Cerebellar cortex (tissue), 1 donor: ENCODE measurements at regions not wholly inside any gene's neighbourhood (a gene's known extent, or its start where the extent isn't known, plus 50 kb on each side); places are given as distances from the start of the nearest gene placed in this dataset.
"Not testable (repeated sequence)": the region's sequence is repeated elsewhere in the genome, so short reads cannot be mapped to it uniquely, and the experiment has no call there.

ENCODE experiments used
- DNase-seq: peaks from one replicate; pipeline ENCODE4 v3.0.0-alpha.2; 2015; ENCODE audit warnings: low spot score

- DNase-seq, result no peak
These were observed 206.8 kb upstream of the ZNF217 start for GRCh38 chr20:53800418-53800817.

GRCh38 chr20:53797085-53797484 is 203.4 kb upstream of the ZNF217 start:
- no peak for DNase-seq

- no peak for DNase-seq
These were observed 201.5 kb upstream of the ZNF217 start for GRCh38 chr20:53795170-53795569.

- DNase-seq, result no peak
These were observed 201.0 kb upstream of the ZNF217 start for GRCh38 chr20:53794529-53795115.

- no peak for DNase-seq
These were observed 200.2 kb upstream of the ZNF217 start for GRCh38 chr20:53793783-53794383.

GRCh38 chr20:53792946-53793536 is 199.4 kb upstream of the ZNF217 start:
- no peak for DNase-seq

GRCh38 chr20:53789989-53790675 is 196.5 kb upstream of the ZNF217 start:
- DNase-seq, result no peak

GRCh38 chr20:53788253-53789022 is 194.8 kb upstream of the ZNF217 start:
- no peak for DNase-seq

- not testable (repeated sequence) for DNase-seq
These were observed 193.9 kb upstream of the ZNF217 start for GRCh38 chr20:53787491-53787931.

- peak; percentile 51 for DNase-seq
These were observed 193.0 kb upstream of the ZNF217 start for GRCh38 chr20:53786445-53787267.

- no peak for DNase-seq
These were observed 192.4 kb upstream of the ZNF217 start for GRCh38 chr20:53786071-53786444.

GRCh38 chr20:53785320-53785719 is 191.7 kb upstream of the ZNF217 start:
- DNase-seq, result no peak

GRCh38 chr20:53783768-53784167 is 190.1 kb upstream of the ZNF217 start:
- DNase-seq, result no peak

- no peak for DNase-seq
These were observed 189.1 kb upstream of the ZNF217 start for GRCh38 chr20:53782612-53783246.

- DNase-seq, result no peak
These were observed 186.2 kb upstream of the ZNF217 start for GRCh38 chr20:53779822-53780221.

- DNase-seq, result no peak
These were observed 185.1 kb upstream of the ZNF217 start for GRCh38 chr20:53778736-53779135.

- no peak for DNase-seq
These were observed 184.4 kb upstream of the ZNF217 start for GRCh38 chr20:53778041-53778516.

GRCh38 chr20:53777402-53777801 is 183.8 kb upstream of the ZNF217 start:
- not testable (repeated sequence) for DNase-seq

- no peak for DNase-seq
These were observed 183.2 kb upstream of the ZNF217 start for GRCh38 chr20:53776858-53777257.

- peak; percentile 34 for DNase-seq
These were observed 181.0 kb upstream of the ZNF217 start for GRCh38 chr20:53774461-53775203.
